ENCODE measurements at regions not wholly inside any gene's neighbourhood (a gene's known extent, or its start where the extent isn't known, plus 50 kb on each side); places are given as distances from the start of the nearest gene placed in this dataset.

DNA sequence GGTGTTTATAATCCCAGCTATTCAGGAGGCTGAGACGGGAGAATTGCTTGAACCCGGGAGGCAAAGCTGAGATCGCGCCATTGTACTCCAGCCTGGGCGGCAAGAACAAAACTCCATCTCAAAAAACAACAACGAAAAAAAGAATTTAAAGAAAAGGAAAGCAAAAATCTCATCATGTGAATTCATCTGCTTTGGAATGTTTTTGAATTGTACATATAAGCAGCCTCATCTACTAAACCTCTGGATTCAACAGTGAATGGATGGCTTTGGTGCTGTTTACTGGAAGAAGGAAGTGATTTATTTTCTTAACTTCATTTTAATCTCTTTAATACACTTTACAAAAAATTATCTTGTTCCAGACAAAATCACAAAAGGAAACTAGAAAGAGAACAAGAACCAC lies 51.8 kb upstream of the PNRC1 start:
- peaks cover 0 to 26% of the 10 kb centered on the region in 2 donors for H3K4me1 ChIP-seq
- no peak overlapping the region for H3K27ac ChIP-seq
- ATAC-seq (no peak), DNase-seq (no peak)
- H3K27me3 ChIP-seq: no peaks in the 10 kb centered on the region
- TF ChIP-seq, protein P1, sequence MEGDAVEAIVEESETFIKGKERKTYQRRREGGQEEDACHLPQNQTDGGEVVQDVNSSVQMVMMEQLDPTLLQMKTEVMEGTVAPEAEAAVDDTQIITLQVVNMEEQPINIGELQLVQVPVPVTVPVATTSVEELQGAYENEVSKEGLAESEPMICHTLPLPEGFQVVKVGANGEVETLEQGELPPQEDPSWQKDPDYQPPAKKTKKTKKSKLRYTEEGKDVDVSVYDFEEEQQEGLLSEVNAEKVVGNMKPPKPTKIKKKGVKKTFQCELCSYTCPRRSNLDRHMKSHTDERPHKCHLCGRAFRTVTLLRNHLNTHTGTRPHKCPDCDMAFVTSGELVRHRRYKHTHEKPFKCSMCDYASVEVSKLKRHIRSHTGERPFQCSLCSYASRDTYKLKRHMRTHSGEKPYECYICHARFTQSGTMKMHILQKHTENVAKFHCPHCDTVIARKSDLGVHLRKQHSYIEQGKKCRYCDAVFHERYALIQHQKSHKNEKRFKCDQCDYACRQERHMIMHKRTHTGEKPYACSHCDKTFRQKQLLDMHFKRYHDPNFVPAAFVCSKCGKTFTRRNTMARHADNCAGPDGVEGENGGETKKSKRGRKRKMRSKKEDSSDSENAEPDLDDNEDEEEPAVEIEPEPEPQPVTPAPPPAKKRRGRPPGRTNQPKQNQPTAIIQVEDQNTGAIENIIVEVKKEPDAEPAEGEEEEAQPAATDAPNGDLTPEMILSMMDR (IDR thresholded peaks at IDR 0.05): no peak
- no peaks in the 10 kb centered on the region for H3K9me3 ChIP-seq
- H3K36me3 ChIP-seq: no peaks in the 10 kb centered on the region
- intact Hi-C loops (cut with DNase I): no loop called here
- no peak overlapping the region for H3K4me3 ChIP-seq

GRCh38 chr6:89027756-89028155 lies 52.8 kb upstream of the PNRC1 start:
- ATAC-seq (no peak), DNase-seq (no peak)
- TF ChIP-seq, protein P1 (IDR thresholded peaks at IDR 0.05): no peak
- H3K27ac ChIP-seq: no peak overlapping the region
- no peak overlapping the region for H3K4me3 ChIP-seq
- intact Hi-C loops (cut with DNase I): no loop called here
- peaks cover 0 to 25% of the 10 kb centered on the region in 2 donors for H3K4me1 ChIP-seq
- H3K9me3 ChIP-seq: no peaks in the 10 kb centered on the region
- H3K36me3 ChIP-seq: no peaks in the 10 kb centered on the region
- H3K27me3 ChIP-seq: no peaks in the 10 kb centered on the region

GRCh38 chr6:89026151-89026550 lies 54.4 kb upstream of the PNRC1 start:
- ATAC-seq (peak; percentile 72), DNase-seq (no peak)
- intact Hi-C loops (cut with DNase I): no loop called here
- Histone ChIP-seq H3K4me3 (no peak overlapping the region), H3K36me3 (no peaks in the 10 kb centered on the region), H3K4me1 (peaks cover 0 to 23% of the 10 kb centered on the region in 2 donors), H3K9me3 (no peaks in the 10 kb centered on the region), H3K27ac (no peak overlapping the region), H3K27me3 (no peaks in the 10 kb centered on the region)
- TF ChIP-seq, protein P1 (IDR thresholded peaks at IDR 0.05): no peak

GRCh38 chr6:89025633-89026032 lies 54.9 kb upstream of the PNRC1 start:
- Histone ChIP-seq H3K4me1 (peaks cover 0 to 23% of the 10 kb centered on the region in 2 donors), H3K9me3 (no peaks in the 10 kb centered on the region), H3K27me3 (no peaks in the 10 kb centered on the region), H3K36me3 (no peaks in the 10 kb centered on the region), H3K27ac (no peak overlapping the region), H3K4me3 (no peak overlapping the region)
- DNase-seq (no peak), ATAC-seq (peak; percentile 8)
- intact Hi-C loops (cut with DNase I): no loop called here
- TF ChIP-seq, protein P1 (IDR thresholded peaks at IDR 0.05): no peak

DNA sequence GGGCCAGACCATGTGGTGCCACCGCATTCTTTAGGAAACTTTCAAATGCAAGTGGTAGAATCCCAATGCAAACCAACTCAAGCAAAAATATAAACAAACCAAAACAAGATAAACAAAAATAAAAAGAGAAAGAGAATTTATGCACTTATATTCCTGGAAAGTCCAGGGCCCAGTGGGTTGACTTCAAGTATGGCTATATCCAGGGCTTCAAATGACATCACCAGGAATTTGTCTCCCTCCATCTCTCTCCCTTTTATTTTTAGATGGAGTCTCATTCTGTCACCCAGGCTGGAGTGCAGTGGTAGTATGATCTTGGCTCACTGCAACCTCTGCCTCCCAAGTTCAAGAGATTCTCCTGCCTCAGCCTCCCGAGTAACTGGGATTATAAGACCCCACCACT lies 56.1 kb upstream of the PNRC1 start:
- H3K4me1 ChIP-seq: peaks cover 0 to 23% of the 10 kb centered on the region in 2 donors
- H3K27me3 ChIP-seq: no peaks in the 10 kb centered on the region
- H3K27ac ChIP-seq: no peak overlapping the region
- ATAC-seq (no peak), DNase-seq (no peak)
- TF ChIP-seq, protein P1 (IDR thresholded peaks at IDR 0.05): no peak
- no peaks in the 10 kb centered on the region for H3K36me3 ChIP-seq
- H3K4me3 ChIP-seq: no peak overlapping the region
- no peaks in the 10 kb centered on the region for H3K9me3 ChIP-seq
- intact Hi-C loops (cut with DNase I): no loop called here
